Endothelial cell of umbilical vein (primary cell): ENCODE measurements at regions not wholly inside any gene's neighbourhood (a gene's known extent, or its start where the extent isn't known, plus 50 kb on each side); places are given as distances from the start of the nearest gene placed in this dataset.

Experiments used
- BruUV-seq: library from RNA; stranded (reverse); fragments of 400-500 nt; replicated peaks from 2 replicates; lab custom pipeline; 2021; lab: Mats Ljungman, UMichigan
- CTCF ChIA-PET: fragments of 300-600, 350-600 bp; sonication (Branson Sonifier 250); formaldehyde crosslinking; loops from one replicate; lab custom pipeline; 2021; ENCODE audit warnings: antibody characterized with exemption, inconsistent platforms; lab: Charles Lee
- POLR2A ChIA-PET: fragments of 300-600, 350-600 bp; sonication (Branson Sonifier 250); formaldehyde crosslinking; loops from one replicate; lab custom pipeline; 2021; ENCODE audit warnings: antibody characterized with exemption, inconsistent platforms; lab: Charles Lee
- DNase-seq: peaks from one replicate; pipeline ENCODE4 v3.0.0-alpha.2; 2011; ENCODE audit warnings: low read depth, low spot score
- FAIRE-seq: peaks from 2 replicates; lab custom pipeline; 2011; peaks lifted over from hg19 to GRCh38; lab: Jason Lieb, UNC
- H2AFZ ChIP-seq: 2 replicates; pipeline ENCODE4 v1.6.0; 2012; ENCODE audit warnings: low read depth, low read length, control low read depth, inconsistent platforms
- H3K27ac ChIP-seq: 2 replicates; pipeline ENCODE4 v1.5.1; 2011; ENCODE audit warnings: low read depth, mild to moderate bottlenecking, control low read depth, low read length, moderate library complexity; ENCODE audit not compliant: insufficient read depth
- H3K27me3 ChIP-seq, 2 experiments: 2 replicates each; pipeline versions ENCODE4 v1.6.0 to v1.6.1; 2011; ENCODE audit warnings: low read length in 2 of 2, mixed read lengths in 1 of 2; ENCODE audit not compliant: control insufficient read depth in 2 of 2, insufficient read depth in 2 of 2
- H3K36me3 ChIP-seq, 2 experiments: 2 replicates in 1 of 2; 3 replicates in 1 of 2; pipeline ENCODE4 v1.5.1; 2011; ENCODE audit warnings: low read length in 2 of 2, mild to moderate bottlenecking in 1 of 2, moderate library complexity in 1 of 2; ENCODE audit not compliant: control insufficient read depth in 2 of 2, insufficient read depth in 2 of 2; ENCODE audit errors: extremely low read depth in 1 of 2
- H3K4me1 ChIP-seq: 3 replicates; pipeline ENCODE4 v1.5.1; 2011; ENCODE audit warnings: mild to moderate bottlenecking, low read length; ENCODE audit not compliant: control insufficient read depth, insufficient read depth; ENCODE audit errors: extremely low read depth
- H3K4me2 ChIP-seq: 2 replicates; pipeline ENCODE4 v1.6.1; 2011; ENCODE audit warnings: low read length, control low read depth, mixed read lengths; ENCODE audit not compliant: insufficient read depth
- H3K4me3 ChIP-seq, 3 experiments: fragments of 200-600 bp in 1 of 3; sonication (generic), shearing (Covaris generic) in 1 of 3; replicated peaks in 1 of 3; 2 replicates each; pipeline ENCODE4 v1.5.1; 2011 to 2016; ENCODE audit warnings: control low read depth in 3 of 3, low read length in 3 of 3, mild to moderate bottlenecking in 2 of 3, inconsistent platforms in 1 of 3, low read depth in 1 of 3, moderate library complexity in 1 of 3; ENCODE audit not compliant: insufficient read depth in 1 of 3
- H3K79me2 ChIP-seq: 2 replicates; pipeline ENCODE4 v1.6.0; 2012; ENCODE audit warnings: low read length, inconsistent platforms; ENCODE audit not compliant: control insufficient read depth, insufficient read depth
- H3K9ac ChIP-seq: replicated peaks from 2 replicates; pipeline ENCODE3; 2011; ENCODE audit warnings: low read length, control low read depth; ENCODE audit not compliant: insufficient read depth; ENCODE audit errors: extremely low read depth
- H3K9me1 ChIP-seq: replicated peaks from 3 replicates; pipeline ENCODE4 v1.6.0; 2011; ENCODE audit warnings: mild to moderate bottlenecking, low read length; ENCODE audit not compliant: control insufficient read depth, insufficient read depth; ENCODE audit errors: extremely low read depth
- H3K9me3 ChIP-seq: replicated peaks from 2 replicates; pipeline ENCODE4 v1.5.1; 2012; ENCODE audit warnings: low read length, inconsistent platforms; ENCODE audit not compliant: control insufficient read depth, insufficient read depth
- H4K20me1 ChIP-seq: replicated peaks from 2 replicates; pipeline ENCODE3; 2011; ENCODE audit warnings: mild to moderate bottlenecking, low read length; ENCODE audit not compliant: control insufficient read depth, insufficient read depth; ENCODE audit errors: extremely low read depth
- EZH2 ChIP-seq: IDR thresholded peaks from 2 replicates; pipeline ENCODE4 v1.6.1; 2012; ENCODE audit warnings: borderline replicate concordance, low read depth, mild to moderate bottlenecking, moderate library complexity, low read length, inconsistent platforms; ENCODE audit not compliant: severe bottlenecking
- FOS ChIP-seq: IDR thresholded peaks from 2 replicates; pipeline ENCODE4 v1.6.1; 2011; ENCODE audit warnings: mild to moderate bottlenecking, low read length, moderate library complexity, borderline replicate concordance; ENCODE audit not compliant: insufficient read depth
- GATA2 ChIP-seq: IDR thresholded peaks from 2 replicates; pipeline ENCODE4 v1.7.0; 2011; ENCODE audit warnings: low read depth, mild to moderate bottlenecking, moderate library complexity, mixed read lengths, low read length; ENCODE audit not compliant: insufficient read length, insufficient read depth
- JUN ChIP-seq: IDR thresholded peaks from 2 replicates; pipeline ENCODE4 v1.6.1; 2011; ENCODE audit warnings: borderline replicate concordance, low read depth; ENCODE audit not compliant: insufficient read length, insufficient read depth
- MYC ChIP-seq: IDR thresholded peaks from one replicate; pipeline ENCODE4 v1.6.1; 2011; ENCODE audit warnings: mild to moderate bottlenecking, low read depth, low read length
- POLR2A ChIP-seq: IDR thresholded peaks from 2 replicates; pipeline ENCODE4 v1.6.1; 2012; ENCODE audit warnings: low read depth, mild to moderate bottlenecking, control low read depth, low read length
- POLR2AphosphoS5 ChIP-seq: IDR thresholded peaks from 2 replicates; pipeline ENCODE4 v1.6.1; 2012; ENCODE audit warnings: low read depth, mild to moderate bottlenecking, control low read depth, low read length, moderate library complexity; ENCODE audit not compliant: insufficient read depth
- dilution Hi-C: fragments of 300-500 bp; cut with MboI; formaldehyde crosslinking; loops from one replicate; pipeline ENCODE4 v1.15.0; 2019; ENCODE audit warnings: low sequenced_read_pairs; ENCODE audit not compliant: extremely low pct_ligation_motif_present
- intact Hi-C: fragments of 100-400 bp; cut with micrococcal nuclease; formaldehyde crosslinking; loops from one replicate; pipeline ENCODE4 v1.10.0; 2022
- TF ChIP-seq, protein P1 (sequence below), 2 donors: IDR thresholded peaks; 1 replicate in 1 of 2; 2 replicates in 1 of 2; pipeline ENCODE4 v1.5.1; 2011; ENCODE audit warnings: low read length in 2 of 2, mild to moderate bottlenecking in 2 of 2, moderate library complexity in 2 of 2, control low read depth in 1 of 2, inconsistent platforms in 1 of 2, low read depth in 1 of 2; ENCODE audit not compliant: insufficient read depth in 1 of 2; ENCODE audit errors: extremely low read depth in 1 of 2
- TF ChIP-seq, protein P2 (sequence below): IDR thresholded peaks from 2 replicates; pipeline ENCODE4 v1.6.1; 2011; ENCODE audit not compliant: insufficient read depth, insufficient read length

- dilution Hi-C loops (no loop called here), intact Hi-C loops (no loop called here)
- Histone ChIP-seq H3K79me2 (no peaks in the 10 kb centered on the region), H3K27ac (no peak overlapping the region), H3K36me3 (no peaks in the 10 kb centered on the region), H3K9me1 (no peaks in the 10 kb centered on the region), H3K9me3 (no peaks in the 10 kb centered on the region), H3K4me1 (no peaks in the 10 kb centered on the region), H3K4me2 (no peak overlapping the region), H3K9ac (no peak overlapping the region), H3K4me3 (no peak overlapping the region), H2AFZ (no peak overlapping the region), H4K20me1 (no peaks in the 10 kb centered on the region), H3K27me3 (no peaks in the 10 kb centered on the region)
- CTCF ChIA-PET = no interaction called here
- FAIRE-seq (no peak), DNase-seq (no peak)
- POLR2A ChIA-PET = no interaction called here
- no TSS peak for BruUV-seq
- TF ChIP-seq, protein P1, sequence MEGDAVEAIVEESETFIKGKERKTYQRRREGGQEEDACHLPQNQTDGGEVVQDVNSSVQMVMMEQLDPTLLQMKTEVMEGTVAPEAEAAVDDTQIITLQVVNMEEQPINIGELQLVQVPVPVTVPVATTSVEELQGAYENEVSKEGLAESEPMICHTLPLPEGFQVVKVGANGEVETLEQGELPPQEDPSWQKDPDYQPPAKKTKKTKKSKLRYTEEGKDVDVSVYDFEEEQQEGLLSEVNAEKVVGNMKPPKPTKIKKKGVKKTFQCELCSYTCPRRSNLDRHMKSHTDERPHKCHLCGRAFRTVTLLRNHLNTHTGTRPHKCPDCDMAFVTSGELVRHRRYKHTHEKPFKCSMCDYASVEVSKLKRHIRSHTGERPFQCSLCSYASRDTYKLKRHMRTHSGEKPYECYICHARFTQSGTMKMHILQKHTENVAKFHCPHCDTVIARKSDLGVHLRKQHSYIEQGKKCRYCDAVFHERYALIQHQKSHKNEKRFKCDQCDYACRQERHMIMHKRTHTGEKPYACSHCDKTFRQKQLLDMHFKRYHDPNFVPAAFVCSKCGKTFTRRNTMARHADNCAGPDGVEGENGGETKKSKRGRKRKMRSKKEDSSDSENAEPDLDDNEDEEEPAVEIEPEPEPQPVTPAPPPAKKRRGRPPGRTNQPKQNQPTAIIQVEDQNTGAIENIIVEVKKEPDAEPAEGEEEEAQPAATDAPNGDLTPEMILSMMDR (IDR thresholded peaks at IDR 0.05; ENCODE audit: extremely low read depth in 1 of 2, insufficient read depth in 1 of 2, low read depth in 1 of 2, low read length in 2 of 2) = no peak
- no peak for TF ChIP-seq GATA2
- no peak for TF ChIP-seq MYC
- no peak for TF ChIP-seq FOS
- TF ChIP-seq, protein P2, sequence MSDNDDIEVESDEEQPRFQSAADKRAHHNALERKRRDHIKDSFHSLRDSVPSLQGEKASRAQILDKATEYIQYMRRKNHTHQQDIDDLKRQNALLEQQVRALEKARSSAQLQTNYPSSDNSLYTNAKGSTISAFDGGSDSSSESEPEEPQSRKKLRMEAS = no peak
- no peak for TF ChIP-seq POLR2A
- no peak for TF ChIP-seq POLR2AphosphoS5
- TF ChIP-seq JUN = no peak
- TF ChIP-seq EZH2 = no peak
Observed at GRCh38 chr1:30313176-30313575, 410.2 kb downstream of the MATN1 start.
